GM23338 (cell line): ENCODE measurements at regions not wholly inside any gene's neighbourhood (a gene's known extent, or its start where the extent isn't known, plus 50 kb on each side); places are given as distances from the start of the nearest gene placed in this dataset.

Experiments
- CTCF ChIP-seq, 2 experiments: fragments of 200-600 bp in 1 of 2; sonication (generic) in 1 of 2; conservative IDR thresholded peaks; 2 replicates each; pipeline versions ENCODE4 v1.5.1 to v1.6.1; 2016 to 2017; ENCODE audit warnings: antibody characterized with exemption in 2 of 2, low read depth in 2 of 2, mild to moderate bottlenecking in 2 of 2, moderate library complexity in 1 of 2
- EZH2 ChIP-seq: fragments of 200-600 bp; sonication (generic); IDR thresholded peaks from one replicate; pipeline ENCODE4 v1.8.0; 2017; ENCODE audit warnings: antibody characterized with exemption, mild to moderate bottlenecking, low read depth; ENCODE audit not compliant: unreplicated experiment
- REST ChIP-seq: IDR thresholded peaks from one replicate; pipeline ENCODE4 v1.6.1; 2018; ENCODE audit warnings: antibody characterized with exemption; ENCODE audit not compliant: unreplicated experiment
- ZNF462 ChIP-seq: fragments of 250-450 bp; sonication (Bioruptor Pico); IDR thresholded peaks from 2 replicates; pipeline ENCODE4 v1.5.0; 2020; ENCODE audit warnings: mild to moderate bottlenecking, moderate library complexity

- TF ChIP-seq ZNF462 (CRISPR knock-in tag) (no peak), CTCF (conservative IDR thresholded peaks at IDR 0.05; ENCODE audit: low read depth in 2 of 2) (no peak), REST (no peak), EZH2 (no peak)
Measured at GRCh38 chr16:86766700-86767099, 188.4 kb downstream of the FOXL1 start (continued).
